Neural progenitor cell (in vitro differentiated cells): ENCODE measurements at regions not wholly inside any gene's neighbourhood (a gene's known extent, or its start where the extent isn't known, plus 50 kb on each side); places are given as distances from the start of the nearest gene placed in this dataset.

ENCODE experiments used
- DNase-seq: peaks from one replicate; pipeline ENCODE4 v3.0.0-alpha.2; 2016; ENCODE audit warnings: low spot score
- H2AFZ ChIP-seq: fragments of 200-600 bp; sonication (generic); replicated peaks from 2 replicates; pipeline ENCODE4 v1.6.1; 2016; ENCODE audit warnings: antibody characterized with exemption
- H3F3A ChIP-seq: fragments of 200-600 bp; sonication (generic); 2 replicates; pipeline ENCODE4 v1.6.1; 2016; ENCODE audit warnings: antibody characterized with exemption, low read depth
- H3K27ac ChIP-seq: fragments of 200-600 bp; sonication (generic); 2 replicates; pipeline ENCODE4 v1.5.1; 2016; ENCODE audit warnings: mild to moderate bottlenecking
- H3K27me3 ChIP-seq: fragments of 200-600 bp; sonication (generic); 2 replicates; pipeline ENCODE4 v1.6.1; 2016; ENCODE audit warnings: mild to moderate bottlenecking, moderate library complexity
- H3K36me3 ChIP-seq: fragments of 200-600 bp; sonication (generic); 2 replicates; pipeline ENCODE4 v1.5.1; 2016
- H3K4me1 ChIP-seq: fragments of 200-600 bp; sonication (generic); 2 replicates; pipeline ENCODE4 v1.6.1; 2016; ENCODE audit warnings: mixed run types
- H3K4me2 ChIP-seq: fragments of 200-600 bp; sonication (generic); 2 replicates; pipeline ENCODE4 v1.6.1; 2016
- H3K4me3 ChIP-seq: fragments of 200-600 bp; sonication (generic); 2 replicates; pipeline ENCODE4 v1.5.1; 2016
- H3K79me2 ChIP-seq: fragments of 200-600 bp; sonication (generic); 2 replicates; pipeline ENCODE4 v1.6.1; 2016; ENCODE audit warnings: low read depth
- H3K9ac ChIP-seq: fragments of 200-600 bp; sonication (generic); 2 replicates; pipeline ENCODE4 v1.6.1; 2016
- H3K9me3 ChIP-seq: fragments of 200-600 bp; sonication (generic); 2 replicates; pipeline ENCODE4 v1.5.1; 2016; ENCODE audit warnings: low read depth
- H4K20me1 ChIP-seq: fragments of 200-600 bp; sonication (generic); 2 replicates; pipeline ENCODE4 v1.6.1; 2016; ENCODE audit warnings: low read depth
- H3K27ac Mint-ChIP-seq: 3 replicates; pipeline ENCODE4 v1.8.0; 2021; ENCODE audit warnings: mixed read lengths
- H3K27me3 Mint-ChIP-seq: 2 replicates; pipeline ENCODE4 v1.8.0; 2022; ENCODE audit warnings: low read depth, mild to moderate bottlenecking, inconsistent platforms, moderate library complexity, mixed read lengths; ENCODE audit not compliant: insufficient read depth
- H3K36me3 Mint-ChIP-seq: 3 replicates; pipeline ENCODE4 v1.8.0; 2021; ENCODE audit warnings: mixed read lengths
- H3K4me1 Mint-ChIP-seq: 3 replicates; pipeline ENCODE4 v1.8.0; 2021; ENCODE audit warnings: mixed read lengths
- H3K4me3 Mint-ChIP-seq: 3 replicates; pipeline ENCODE4 v1.8.0; 2021; ENCODE audit warnings: mild to moderate bottlenecking, moderate library complexity, mixed read lengths
- H3K9me3 Mint-ChIP-seq: 3 replicates; pipeline ENCODE4 v1.8.0; 2020; ENCODE audit warnings: mixed read lengths
- EZH2 ChIP-seq: fragments of 200-600 bp; sonication (generic); IDR thresholded peaks from 2 replicates; pipeline ENCODE4 v1.6.1; 2017; ENCODE audit warnings: antibody characterized with exemption, mild to moderate bottlenecking, moderate library complexity
- EZH2phosphoT487 ChIP-seq: fragments of 200-600 bp; sonication (generic); IDR thresholded peaks from 2 replicates; pipeline ENCODE4 v1.6.1; 2017; ENCODE audit warnings: antibody characterized with exemption
- TF ChIP-seq, protein P1 (sequence below): fragments of 200-600 bp; sonication (generic); IDR thresholded peaks from 2 replicates; pipeline ENCODE4 v1.5.1; 2017; ENCODE audit warnings: antibody characterized with exemption, mild to moderate bottlenecking

- no peak overlapping the region for H3K27ac ChIP-seq
These were observed 369.5 kb downstream of the AASDHPPT start for GRCh38 chr11:106446955-106447354.

DNA sequence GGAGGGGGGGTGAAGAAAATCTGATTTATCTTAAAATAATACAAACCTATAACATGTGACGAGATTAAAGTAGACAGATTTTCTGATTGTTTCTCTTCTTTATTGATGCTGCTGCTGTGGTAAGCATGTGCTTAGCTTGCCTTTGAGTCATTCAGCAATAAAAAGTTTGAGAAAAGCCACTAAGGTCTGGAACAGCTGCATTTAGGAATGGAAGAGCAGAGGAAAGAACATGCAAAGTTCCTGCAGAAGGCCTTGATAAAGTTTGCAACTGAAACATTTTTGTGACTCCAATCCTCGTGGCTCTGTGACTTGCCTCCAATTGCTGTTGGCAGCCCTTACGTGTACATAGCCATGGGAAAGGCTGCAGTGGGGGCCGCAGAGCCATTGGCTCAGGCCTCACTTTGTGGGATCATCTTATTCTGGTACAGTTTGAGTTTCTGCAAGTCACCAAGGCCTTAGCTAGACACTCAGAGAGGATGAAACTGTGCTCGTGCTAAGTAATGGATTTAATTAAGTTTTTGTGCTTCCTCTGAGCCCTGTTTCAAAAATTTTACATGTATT lies 370.2 kb downstream of the AASDHPPT start:
- H3K4me1 Mint-ChIP-seq: peaks cover 16% of the 10 kb centered on the region
- Histone ChIP-seq H3K27me3 (no peaks in the 10 kb centered on the region), H3K79me2 (no peaks in the 10 kb centered on the region), H4K20me1 (no peaks in the 10 kb centered on the region), H3K4me2 (peak overlapping the region; percentile 34), H3K9ac (no peak overlapping the region), H3K9me3 (no peaks in the 10 kb centered on the region), H3K36me3 (no peaks in the 10 kb centered on the region), H3K4me1 (peaks cover 8% of the 10 kb centered on the region), H3K4me3 (no peak overlapping the region), H3F3A (no peaks in the 10 kb centered on the region), H2AFZ (peak overlapping the region; percentile 44), H3K27ac (no peak overlapping the region)
- no peak overlapping the region for H3K27ac Mint-ChIP-seq
- DNase-seq: no peak
- peaks cover 2% of the 10 kb centered on the region for H3K36me3 Mint-ChIP-seq
- H3K4me3 Mint-ChIP-seq: no peak overlapping the region
- TF ChIP-seq, protein P1, sequence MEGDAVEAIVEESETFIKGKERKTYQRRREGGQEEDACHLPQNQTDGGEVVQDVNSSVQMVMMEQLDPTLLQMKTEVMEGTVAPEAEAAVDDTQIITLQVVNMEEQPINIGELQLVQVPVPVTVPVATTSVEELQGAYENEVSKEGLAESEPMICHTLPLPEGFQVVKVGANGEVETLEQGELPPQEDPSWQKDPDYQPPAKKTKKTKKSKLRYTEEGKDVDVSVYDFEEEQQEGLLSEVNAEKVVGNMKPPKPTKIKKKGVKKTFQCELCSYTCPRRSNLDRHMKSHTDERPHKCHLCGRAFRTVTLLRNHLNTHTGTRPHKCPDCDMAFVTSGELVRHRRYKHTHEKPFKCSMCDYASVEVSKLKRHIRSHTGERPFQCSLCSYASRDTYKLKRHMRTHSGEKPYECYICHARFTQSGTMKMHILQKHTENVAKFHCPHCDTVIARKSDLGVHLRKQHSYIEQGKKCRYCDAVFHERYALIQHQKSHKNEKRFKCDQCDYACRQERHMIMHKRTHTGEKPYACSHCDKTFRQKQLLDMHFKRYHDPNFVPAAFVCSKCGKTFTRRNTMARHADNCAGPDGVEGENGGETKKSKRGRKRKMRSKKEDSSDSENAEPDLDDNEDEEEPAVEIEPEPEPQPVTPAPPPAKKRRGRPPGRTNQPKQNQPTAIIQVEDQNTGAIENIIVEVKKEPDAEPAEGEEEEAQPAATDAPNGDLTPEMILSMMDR: no peak
- TF ChIP-seq EZH2 (no peak), EZH2phosphoT487 (no peak)
- peaks cover 2% of the 10 kb centered on the region for H3K27me3 Mint-ChIP-seq
- no peaks in the 10 kb centered on the region for H3K9me3 Mint-ChIP-seq

More at GRCh38 chr11:106446955-106447354, 369.5 kb downstream of the AASDHPPT start:
- Histone ChIP-seq H3K27me3 (no peaks in the 10 kb centered on the region), H2AFZ (peak overlapping the region; percentile 53), H3K79me2 (no peaks in the 10 kb centered on the region), H3F3A (no peaks in the 10 kb centered on the region), H3K36me3 (no peaks in the 10 kb centered on the region), H3K9me3 (no peaks in the 10 kb centered on the region), H4K20me1 (no peaks in the 10 kb centered on the region), H3K4me1 (peaks cover 8% of the 10 kb centered on the region), H3K4me2 (peak overlapping the region; percentile 34), H3K4me3 (no peak overlapping the region), H3K9ac (no peak overlapping the region)
- Mint-ChIP-seq H3K27me3 (peaks cover 2% of the 10 kb centered on the region), H3K36me3 (no peaks in the 10 kb centered on the region), H3K9me3 (no peaks in the 10 kb centered on the region), H3K4me1 (peaks cover 16% of the 10 kb centered on the region), H3K27ac (no peak overlapping the region), H3K4me3 (no peak overlapping the region)
- TF ChIP-seq, protein P1: no peak
- TF ChIP-seq EZH2phosphoT487 (no peak), EZH2 (no peak)
- no peak for DNase-seq

GRCh38 chr11:106449763-106450162 lies 372.3 kb downstream of the AASDHPPT start:
- H3K9ac ChIP-seq: no peak overlapping the region
- H2AFZ ChIP-seq: no peak overlapping the region
- H3K4me3 Mint-ChIP-seq: no peak overlapping the region
- peaks cover 8% of the 10 kb centered on the region for H3K4me1 ChIP-seq
- DNase-seq: no peak
- TF ChIP-seq EZH2phosphoT487 (no peak), EZH2 (no peak)
- H3K27ac Mint-ChIP-seq: no peak overlapping the region
- no peaks in the 10 kb centered on the region for H3K27me3 ChIP-seq
- H3K4me3 ChIP-seq: no peak overlapping the region
- no peak overlapping the region for H3K4me2 ChIP-seq
- H3K9me3 Mint-ChIP-seq: peaks cover 4% of the 10 kb centered on the region
- H3K27me3 Mint-ChIP-seq: peaks cover 2% of the 10 kb centered on the region
- H3K79me2 ChIP-seq: no peaks in the 10 kb centered on the region
- H3K36me3 ChIP-seq: no peaks in the 10 kb centered on the region
- H3K9me3 ChIP-seq: no peaks in the 10 kb centered on the region
- no peaks in the 10 kb centered on the region for H3F3A ChIP-seq
- H3K27ac ChIP-seq: no peak overlapping the region
- H3K4me1 Mint-ChIP-seq: peaks cover 16% of the 10 kb centered on the region
- H4K20me1 ChIP-seq: no peaks in the 10 kb centered on the region
- peaks cover 2% of the 10 kb centered on the region for H3K36me3 Mint-ChIP-seq

- no peaks in the 10 kb centered on the region for H3K27me3 ChIP-seq
- H3K4me3 ChIP-seq: no peak overlapping the region
- H3K27ac ChIP-seq: no peak overlapping the region
- Mint-ChIP-seq H3K36me3 (peaks cover 2% of the 10 kb centered on the region), H3K27ac (no peak overlapping the region), H3K4me3 (no peak overlapping the region), H3K9me3 (peaks cover 4% of the 10 kb centered on the region), H3K27me3 (peaks cover 2% of the 10 kb centered on the region), H3K4me1 (peaks cover 28% of the 10 kb centered on the region)
- TF ChIP-seq EZH2phosphoT487 (no peak), EZH2 (no peak)
- TF ChIP-seq, protein P1: no peak
- no peak overlapping the region for H2AFZ ChIP-seq
- no peaks in the 10 kb centered on the region for H3K79me2 ChIP-seq
- no peaks in the 10 kb centered on the region for H3K9me3 ChIP-seq
- DNase-seq: no peak
- H3F3A ChIP-seq: no peaks in the 10 kb centered on the region
- no peaks in the 10 kb centered on the region for H4K20me1 ChIP-seq
- no peak overlapping the region for H3K9ac ChIP-seq
- no peaks in the 10 kb centered on the region for H3K36me3 ChIP-seq
- H3K4me2 ChIP-seq: no peak overlapping the region
- H3K4me1 ChIP-seq: peaks cover 8% of the 10 kb centered on the region
These were observed 373.9 kb downstream of the AASDHPPT start for GRCh38 chr11:106451228-106451922.
